NCI-H226 (cell line): ENCODE measurements at regions not wholly inside any gene's neighbourhood (a gene's known extent, or its start where the extent isn't known, plus 50 kb on each side); places are given as distances from the start of the nearest gene placed in this dataset.
A peak's percentile ranks its signal among the peaks of the same experiment; 100 is the strongest.
"Not testable (repeated sequence)": the region's sequence is repeated elsewhere in the genome, so short reads cannot be mapped to it uniquely, and the experiment has no call there.

Experiments
- DNase-seq: peaks from one replicate; pipeline ENCODE4 v3.0.0-alpha.2; 2015

- no peak for DNase-seq
Observed at GRCh38 chr3:106276151-106276550, 407.3 kb upstream of the CBLB start.

GRCh38 chr3:106276755-106277612 is 408.2 kb upstream of the CBLB start:
- no peak for DNase-seq

GRCh38 chr3:106277731-106278130 is 408.9 kb upstream of the CBLB start:
- no peak for DNase-seq

- DNase-seq: no peak
Observed at GRCh38 chr3:106281221-106281620, 412.4 kb upstream of the CBLB start.

GRCh38 chr3:106282943-106283342 is 414.1 kb upstream of the CBLB start:
- no peak for DNase-seq

- DNase-seq: no peak
Observed at GRCh38 chr3:106288781-106289180, 420.0 kb upstream of the CBLB start.

- no peak for DNase-seq
Observed at GRCh38 chr3:106290304-106290997, 421.6 kb upstream of the CBLB start.

- no peak for DNase-seq
Observed at GRCh38 chr3:106293161-106293560, 424.3 kb upstream of the CBLB start.

GRCh38 chr3:106294121-106294520 is 425.3 kb upstream of the CBLB start:
- DNase-seq: no peak

- DNase-seq: no peak
Observed at GRCh38 chr3:106296062-106296461, 427.2 kb upstream of the CBLB start.

- DNase-seq: no peak
Observed at GRCh38 chr3:106299300-106300098, 430.7 kb upstream of the CBLB start.

GRCh38 chr3:106302451-106303221 is 433.8 kb upstream of the CBLB start:
- DNase-seq: no peak

- DNase-seq: no peak
Observed at GRCh38 chr3:106303766-106304165, 435.0 kb upstream of the CBLB start.

- DNase-seq: no peak
Observed at GRCh38 chr3:106305127-106305526, 436.3 kb upstream of the CBLB start.

GRCh38 chr3:106305882-106306435 is 437.1 kb upstream of the CBLB start:
- no peak for DNase-seq

GRCh38 chr3:106309274-106309673 is 440.5 kb upstream of the CBLB start:
- DNase-seq: no peak

- not testable (repeated sequence) for DNase-seq
Observed at GRCh38 chr3:106309798-106310197, 441.0 kb upstream of the CBLB start.

GRCh38 chr3:106317141-106318055 is 448.6 kb upstream of the CBLB start:
- DNase-seq: no peak

- DNase-seq: not testable (repeated sequence)
Observed at GRCh38 chr3:106321438-106321837, 452.6 kb upstream of the CBLB start.

- peak; percentile 67 for DNase-seq
Observed at GRCh38 chr3:106323586-106323985, 454.8 kb upstream of the CBLB start.
